ENCODE measurements at regions not wholly inside any gene's neighbourhood (a gene's known extent, or its start where the extent isn't known, plus 50 kb on each side); places are given as distances from the start of the nearest gene placed in this dataset.

DNA sequence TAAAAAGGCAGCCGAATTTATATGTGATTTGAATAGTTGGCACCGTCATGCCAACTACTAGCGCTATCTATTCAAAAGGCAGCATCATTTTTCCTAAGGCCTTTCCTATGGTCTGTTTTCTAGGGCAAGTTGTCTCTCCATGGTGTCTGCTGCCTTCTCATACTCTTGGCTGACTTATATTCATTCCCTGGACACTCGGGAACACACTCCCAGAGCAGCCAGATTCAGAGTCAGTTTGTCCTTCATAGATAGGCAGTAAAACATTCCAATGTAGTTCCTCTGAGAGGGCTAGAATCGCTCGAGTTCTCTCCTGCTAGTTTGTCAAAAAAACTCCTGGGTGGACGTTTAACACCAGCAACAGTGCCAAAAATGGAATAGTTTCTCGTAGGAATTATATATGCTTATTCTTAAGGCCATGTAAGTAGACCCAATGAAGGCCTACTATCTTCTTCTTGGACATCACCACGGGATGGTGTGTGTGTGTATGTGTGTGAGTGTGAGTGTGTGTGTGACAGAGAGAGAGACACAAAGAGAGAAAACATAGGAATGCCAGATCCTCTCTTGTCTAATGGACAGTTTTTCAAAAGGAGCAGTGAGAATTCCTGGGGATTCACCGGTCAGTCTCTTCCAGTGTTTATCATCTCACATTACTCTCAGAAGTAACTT is 129.3 kb upstream of the CTAGE1 start:
- H3K27ac ChIP-seq: no peak overlapping the region
- no peaks in the 10 kb centered on the region for H3K4me1 ChIP-seq
- TF ChIP-seq, protein P1, sequence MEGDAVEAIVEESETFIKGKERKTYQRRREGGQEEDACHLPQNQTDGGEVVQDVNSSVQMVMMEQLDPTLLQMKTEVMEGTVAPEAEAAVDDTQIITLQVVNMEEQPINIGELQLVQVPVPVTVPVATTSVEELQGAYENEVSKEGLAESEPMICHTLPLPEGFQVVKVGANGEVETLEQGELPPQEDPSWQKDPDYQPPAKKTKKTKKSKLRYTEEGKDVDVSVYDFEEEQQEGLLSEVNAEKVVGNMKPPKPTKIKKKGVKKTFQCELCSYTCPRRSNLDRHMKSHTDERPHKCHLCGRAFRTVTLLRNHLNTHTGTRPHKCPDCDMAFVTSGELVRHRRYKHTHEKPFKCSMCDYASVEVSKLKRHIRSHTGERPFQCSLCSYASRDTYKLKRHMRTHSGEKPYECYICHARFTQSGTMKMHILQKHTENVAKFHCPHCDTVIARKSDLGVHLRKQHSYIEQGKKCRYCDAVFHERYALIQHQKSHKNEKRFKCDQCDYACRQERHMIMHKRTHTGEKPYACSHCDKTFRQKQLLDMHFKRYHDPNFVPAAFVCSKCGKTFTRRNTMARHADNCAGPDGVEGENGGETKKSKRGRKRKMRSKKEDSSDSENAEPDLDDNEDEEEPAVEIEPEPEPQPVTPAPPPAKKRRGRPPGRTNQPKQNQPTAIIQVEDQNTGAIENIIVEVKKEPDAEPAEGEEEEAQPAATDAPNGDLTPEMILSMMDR (IDR thresholded peaks at IDR 0.05): no peak
- intact Hi-C loops (cut with DNase I): no loop called here
- no peak overlapping the region for H3K4me3 ChIP-seq
- H3K9me3 ChIP-seq: no peaks in the 10 kb centered on the region
- ATAC-seq: no peak
- H3K36me3 ChIP-seq: no peaks in the 10 kb centered on the region
- DNase-seq: no peak
- no peaks in the 10 kb centered on the region for H3K27me3 ChIP-seq (ENCODE audit: low read depth)

DNA sequence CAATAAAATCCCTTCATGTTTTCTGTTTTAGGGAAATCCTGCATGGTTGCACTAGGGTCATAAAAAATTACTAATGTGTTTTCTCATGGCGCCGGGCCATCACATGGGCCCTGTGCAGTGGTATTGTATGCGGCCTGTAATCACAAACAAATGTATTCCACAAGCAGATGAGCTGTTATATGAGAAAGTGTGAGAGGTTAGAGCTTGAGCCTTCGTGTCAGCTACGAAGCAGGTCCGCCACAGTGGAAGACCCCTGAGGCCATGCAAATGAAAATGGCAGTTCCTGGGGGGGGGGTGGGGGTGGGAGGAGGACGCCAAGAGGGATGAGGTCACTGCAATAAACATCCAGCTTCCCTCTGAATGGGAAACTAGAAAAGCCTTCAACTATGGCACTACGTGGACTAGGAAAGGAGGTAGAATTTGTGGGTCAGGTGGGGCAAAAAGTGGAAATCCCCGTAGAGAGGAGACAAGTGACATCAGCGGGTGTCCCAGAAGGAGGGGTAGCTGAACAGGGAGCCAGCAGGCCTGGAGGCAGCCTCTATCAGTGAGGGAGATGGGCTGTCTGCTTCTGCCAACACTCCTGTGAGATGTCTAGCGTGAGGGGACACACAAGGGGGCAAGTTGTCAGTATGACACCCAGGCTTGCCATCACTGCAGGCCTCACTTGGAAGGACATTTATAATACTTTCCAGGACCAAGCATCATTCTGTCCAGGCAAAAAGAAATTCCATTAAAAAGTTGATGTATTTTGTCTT is 130.3 kb upstream of the CTAGE1 start:
- no peak for ATAC-seq
- intact Hi-C loops (cut with DNase I): no loop called here
- H3K9me3 ChIP-seq: no peaks in the 10 kb centered on the region
- H3K27ac ChIP-seq: no peak overlapping the region
- no peaks in the 10 kb centered on the region for H3K4me1 ChIP-seq
- no peaks in the 10 kb centered on the region for H3K27me3 ChIP-seq (ENCODE audit: low read depth)
- TF ChIP-seq, protein P1 (IDR thresholded peaks at IDR 0.05): no peak
- H3K36me3 ChIP-seq: no peaks in the 10 kb centered on the region
- H3K4me3 ChIP-seq: no peak overlapping the region
- DNase-seq: no peak

DNA sequence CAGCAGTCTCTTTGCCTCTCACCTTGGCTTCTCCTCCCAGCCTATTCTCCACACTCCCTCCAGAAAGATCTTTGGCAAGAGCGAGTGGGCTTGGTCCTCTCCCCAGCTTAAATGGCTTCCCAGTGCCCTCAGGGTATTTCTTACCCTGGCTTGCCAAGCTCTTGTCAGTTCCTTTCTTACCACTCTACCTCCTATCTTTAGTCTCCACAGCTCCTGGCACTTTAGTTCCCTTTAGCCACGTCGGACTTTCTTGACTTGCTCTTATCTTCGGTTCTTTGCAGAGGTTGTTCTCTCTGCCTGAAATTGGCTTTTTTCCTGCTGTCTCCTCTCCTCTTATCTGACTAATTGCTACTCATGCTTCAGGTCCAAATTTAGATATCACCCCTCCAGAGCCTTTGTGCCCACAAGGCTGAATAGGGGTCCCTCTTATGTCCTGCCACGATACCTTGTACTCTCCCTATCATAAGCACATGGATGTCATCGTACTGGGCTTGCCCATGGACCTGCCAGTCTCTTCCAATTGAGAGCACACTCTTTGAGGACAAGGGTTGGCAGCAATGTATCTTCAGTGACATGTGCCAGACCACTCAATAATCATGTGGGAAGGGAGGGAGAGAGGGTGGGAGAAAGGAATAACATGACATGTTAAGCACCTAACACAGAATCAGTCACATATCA is 131.7 kb upstream of the CTAGE1 start:
- ATAC-seq (no peak), DNase-seq (no peak)
- no peak overlapping the region for H3K27ac ChIP-seq
- no peaks in the 10 kb centered on the region for H3K9me3 ChIP-seq
- no peak overlapping the region for H3K4me3 ChIP-seq
- TF ChIP-seq, protein P1 (IDR thresholded peaks at IDR 0.05): no peak
- intact Hi-C loops (cut with DNase I): no loop called here
- no peaks in the 10 kb centered on the region for H3K27me3 ChIP-seq (ENCODE audit: low read depth)
- H3K36me3 ChIP-seq: no peaks in the 10 kb centered on the region
- H3K4me1 ChIP-seq: no peaks in the 10 kb centered on the region

DNA sequence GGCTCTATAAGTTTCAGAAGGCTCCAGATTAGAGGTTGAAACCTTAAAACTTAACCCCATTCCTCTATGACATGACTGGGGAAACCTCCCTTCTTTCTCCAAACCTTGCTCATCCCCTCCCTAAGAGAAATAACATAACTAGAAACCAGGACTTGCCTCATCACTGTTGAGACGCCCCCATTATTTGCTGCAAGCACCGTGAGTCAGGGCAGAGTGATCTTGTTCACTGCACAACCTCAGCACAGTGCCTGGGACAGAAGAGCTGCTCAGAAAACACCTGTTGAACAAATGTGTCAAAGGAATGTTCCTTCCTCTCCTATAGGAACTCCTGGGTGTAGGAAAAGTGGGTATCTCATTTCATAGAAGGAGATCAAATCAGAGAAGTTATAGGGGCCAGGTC is 132.7 kb upstream of the CTAGE1 start:
- Histone ChIP-seq H3K9me3 (no peaks in the 10 kb centered on the region), H3K36me3 (no peaks in the 10 kb centered on the region), H3K27me3 (ENCODE audit: low read depth) (no peaks in the 10 kb centered on the region), H3K4me1 (no peaks in the 10 kb centered on the region), H3K27ac (no peak overlapping the region), H3K4me3 (no peak overlapping the region)
- ATAC-seq (no peak), DNase-seq (no peak)
- intact Hi-C loops (cut with DNase I): no loop called here
- TF ChIP-seq, protein P1 (IDR thresholded peaks at IDR 0.05): no peak

DNA sequence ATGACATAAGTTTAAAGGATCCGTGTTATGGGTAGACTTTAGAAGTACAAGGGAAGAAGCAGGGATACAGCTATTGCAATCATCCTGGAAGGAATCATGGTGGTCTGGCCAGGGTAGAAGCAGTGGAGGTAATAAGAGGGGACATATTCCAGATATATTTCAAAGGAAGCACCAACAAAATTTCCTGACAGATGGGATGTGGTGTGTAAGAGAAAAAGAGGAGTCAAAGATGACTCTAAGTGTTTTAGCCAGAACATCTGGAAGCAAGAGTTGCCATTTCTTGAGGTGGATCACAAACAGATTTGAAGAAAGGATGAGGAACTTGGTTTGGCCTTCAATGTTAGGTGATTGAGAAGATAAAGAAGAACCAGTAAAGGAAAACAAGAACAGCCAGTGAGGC is 133.1 kb upstream of the CTAGE1 start:
- intact Hi-C loops (cut with DNase I): no loop called here
- no peak overlapping the region for H3K27ac ChIP-seq

More for the DNA sequence above, 133.1 kb upstream of the CTAGE1 start:
- no peak for ATAC-seq
- Histone ChIP-seq H3K4me1 (no peaks in the 10 kb centered on the region), H3K36me3 (no peaks in the 10 kb centered on the region), H3K4me3 (no peak overlapping the region), H3K27me3 (ENCODE audit: low read depth) (no peaks in the 10 kb centered on the region), H3K9me3 (no peaks in the 10 kb centered on the region)
- TF ChIP-seq, protein P1 (IDR thresholded peaks at IDR 0.05): no peak
- no peak for DNase-seq
